ENCODE measurements at regions not wholly inside any gene's neighbourhood (a gene's known extent, or its start where the extent isn't known, plus 50 kb on each side); places are given as distances from the start of the nearest gene placed in this dataset.

GRCh38 chr13:79939689-79940088 lies 401.2 kb downstream of the SPRY2 start:
- Histone ChIP-seq H3K4me1 (no peaks in the 10 kb centered on the region), H3K27me3 (no peaks in the 10 kb centered on the region), H3K36me3 (no peaks in the 10 kb centered on the region), H3K4me3 (no peak overlapping the region), H3K27ac (no peak overlapping the region), H3K9me3 (no peaks in the 10 kb centered on the region)
- no peak for TF ChIP-seq EP300 (IDR thresholded peaks at IDR 0.05)
- TF ChIP-seq CTCF (IDR thresholded peaks at IDR 0.05) = no peak
- TF ChIP-seq POLR2A (IDR thresholded peaks at IDR 0.05) = no peak
- no peak for TF ChIP-seq POLR2AphosphoS5 (IDR thresholded peaks at IDR 0.05)
- no peak for ATAC-seq (ENCODE audit: low FRiP score in 2 of 2)
- DNase-seq = no peak
- WGBS, 2 donors = 68 to 75% methylated on average over 2 of the region's 2 CpGs

GRCh38 chr13:79937771-79938216 lies 403.1 kb downstream of the SPRY2 start:
- Histone ChIP-seq H3K9me3 (no peaks in the 10 kb centered on the region), H3K36me3 (no peaks in the 10 kb centered on the region), H3K27me3 (no peaks in the 10 kb centered on the region), H3K4me3 (no peak overlapping the region), H3K4me1 (no peaks in the 10 kb centered on the region), H3K27ac (no peak overlapping the region)
- TF ChIP-seq EP300 (IDR thresholded peaks at IDR 0.05) = no peak
- TF ChIP-seq POLR2AphosphoS5 (IDR thresholded peaks at IDR 0.05) = no peak
- TF ChIP-seq CTCF (IDR thresholded peaks at IDR 0.05) = no peak
- no peak for TF ChIP-seq POLR2A (IDR thresholded peaks at IDR 0.05)
- DNase-seq (no peak), ATAC-seq (ENCODE audit: low FRiP score in 2 of 2) (no peak)
- 79 to 83% methylated on average over 2 to 3 of the region's 3 CpGs for WGBS, 2 donors

- Histone ChIP-seq H3K4me1 (no peaks in the 10 kb centered on the region), H3K9me3 (no peaks in the 10 kb centered on the region), H3K36me3 (no peaks in the 10 kb centered on the region), H3K27me3 (no peaks in the 10 kb centered on the region), H3K4me3 (no peak overlapping the region), H3K27ac (no peak overlapping the region)
- DNase-seq (no peak), ATAC-seq (ENCODE audit: low FRiP score in 2 of 2) (no peak)
- 87% methylated on average over 4 of the region's 4 CpGs for WGBS, 2 donors
- TF ChIP-seq EP300 (IDR thresholded peaks at IDR 0.05) (no peak), POLR2AphosphoS5 (IDR thresholded peaks at IDR 0.05) (no peak), CTCF (IDR thresholded peaks at IDR 0.05) (no peak), POLR2A (IDR thresholded peaks at IDR 0.05) (no peak)
Measured at GRCh38 chr13:79937311-79937710, 403.6 kb downstream of the SPRY2 start.

GRCh38 chr13:79936368-79937136 lies 404.4 kb downstream of the SPRY2 start:
- Histone ChIP-seq H3K4me1 (no peaks in the 10 kb centered on the region), H3K27ac (peak overlapping the region; percentile 41 to 59 (median 52)), H3K9me3 (no peaks in the 10 kb centered on the region), H3K36me3 (no peaks in the 10 kb centered on the region), H3K4me3 (no peak overlapping the region), H3K27me3 (no peaks in the 10 kb centered on the region)
- 62% methylated on average over 12 of the region's 12 CpGs for WGBS, 2 donors
- ATAC-seq (ENCODE audit: low FRiP score in 2 of 2) (peak; percentile 82 to 91), DNase-seq (no peak)
- no peak for TF ChIP-seq POLR2AphosphoS5 (IDR thresholded peaks at IDR 0.05)
- TF ChIP-seq EP300 (IDR thresholded peaks at IDR 0.05) = peak in 1 of 4 donors; percentile 24

- Histone ChIP-seq H3K4me1 (no peaks in the 10 kb centered on the region), H3K4me3 (no peak overlapping the region), H3K27me3 (no peaks in the 10 kb centered on the region), H3K27ac (no peak overlapping the region), H3K9me3 (no peaks in the 10 kb centered on the region), H3K36me3 (no peaks in the 10 kb centered on the region)
- DNase-seq (no peak), ATAC-seq (ENCODE audit: low FRiP score in 2 of 2) (no peak)
- TF ChIP-seq EP300 (IDR thresholded peaks at IDR 0.05) (no peak), CTCF (IDR thresholded peaks at IDR 0.05) (no peak)
Measured at GRCh38 chr13:79935121-79935520, 405.8 kb downstream of the SPRY2 start.
